ENCODE measurements at regions not wholly inside any gene's neighbourhood (a gene's known extent, or its start where the extent isn't known, plus 50 kb on each side); places are given as distances from the start of the nearest gene placed in this dataset.

GRCh38 chr4:13193662-13194061 lies 290.5 kb downstream of the RAB28 start:
- TF ChIP-seq EZH2 (IDR thresholded peaks at IDR 0.05; ENCODE audit: borderline replicate concordance, low read depth, low read length, poor library complexity, severe bottlenecking) = no peak
- TF ChIP-seq CTCF (conservative IDR thresholded peaks at IDR 0.05; ENCODE audit: low read depth, low read length) = no peak

All from A673 (cell line).